ENCODE measurements at regions not wholly inside any gene's neighbourhood (a gene's known extent, or its start where the extent isn't known, plus 50 kb on each side); places are given as distances from the start of the nearest gene placed in this dataset.

DNA sequence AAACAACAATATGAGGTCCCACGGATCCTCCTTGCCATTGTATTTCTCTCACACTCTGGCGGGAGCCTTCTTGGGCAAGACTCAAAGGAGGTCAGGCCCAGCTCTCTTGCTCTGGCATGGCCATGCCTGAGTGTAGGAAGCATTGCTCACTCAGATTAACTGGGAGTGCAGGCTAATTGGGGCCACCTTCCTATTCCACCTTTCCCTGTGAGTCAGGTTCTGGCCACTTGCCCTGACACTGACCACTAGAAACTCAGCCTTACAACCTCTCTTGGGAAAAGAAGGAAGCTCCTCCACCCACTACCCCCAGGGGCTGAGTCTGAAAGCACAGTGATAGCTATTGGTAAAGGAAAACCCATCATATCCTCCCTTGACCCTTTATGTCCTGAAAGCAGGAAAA, 121.8 kb upstream of the NTM start:
- no peak for TF ChIP-seq POLR2A (IDR thresholded peaks at IDR 0.05)
- TF ChIP-seq, protein P1, sequence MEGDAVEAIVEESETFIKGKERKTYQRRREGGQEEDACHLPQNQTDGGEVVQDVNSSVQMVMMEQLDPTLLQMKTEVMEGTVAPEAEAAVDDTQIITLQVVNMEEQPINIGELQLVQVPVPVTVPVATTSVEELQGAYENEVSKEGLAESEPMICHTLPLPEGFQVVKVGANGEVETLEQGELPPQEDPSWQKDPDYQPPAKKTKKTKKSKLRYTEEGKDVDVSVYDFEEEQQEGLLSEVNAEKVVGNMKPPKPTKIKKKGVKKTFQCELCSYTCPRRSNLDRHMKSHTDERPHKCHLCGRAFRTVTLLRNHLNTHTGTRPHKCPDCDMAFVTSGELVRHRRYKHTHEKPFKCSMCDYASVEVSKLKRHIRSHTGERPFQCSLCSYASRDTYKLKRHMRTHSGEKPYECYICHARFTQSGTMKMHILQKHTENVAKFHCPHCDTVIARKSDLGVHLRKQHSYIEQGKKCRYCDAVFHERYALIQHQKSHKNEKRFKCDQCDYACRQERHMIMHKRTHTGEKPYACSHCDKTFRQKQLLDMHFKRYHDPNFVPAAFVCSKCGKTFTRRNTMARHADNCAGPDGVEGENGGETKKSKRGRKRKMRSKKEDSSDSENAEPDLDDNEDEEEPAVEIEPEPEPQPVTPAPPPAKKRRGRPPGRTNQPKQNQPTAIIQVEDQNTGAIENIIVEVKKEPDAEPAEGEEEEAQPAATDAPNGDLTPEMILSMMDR (IDR thresholded peaks at IDR 0.05) = no peak
